ENCODE measurements at regions not wholly inside any gene's neighbourhood (a gene's known extent, or its start where the extent isn't known, plus 50 kb on each side); places are given as distances from the start of the nearest gene placed in this dataset.

DNA sequence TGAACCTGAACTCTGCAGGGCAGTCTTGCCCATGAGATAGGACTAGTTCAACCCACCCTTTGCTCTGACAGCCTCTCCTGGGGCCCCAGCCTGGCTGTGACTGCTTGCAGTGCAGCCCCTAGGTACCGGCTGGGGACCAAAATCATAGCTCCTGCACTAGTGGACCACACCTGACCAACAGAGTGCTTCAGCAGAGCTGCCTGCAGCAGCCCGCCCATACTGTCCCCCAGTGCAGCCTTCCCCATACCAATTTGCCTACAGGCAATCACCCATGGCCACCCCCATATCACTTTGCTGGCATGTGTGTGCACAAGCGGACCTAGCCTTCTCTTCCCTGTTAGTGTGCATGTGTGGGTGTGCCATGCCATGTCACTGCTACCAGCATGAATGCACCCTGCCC lies 347.6 kb upstream of the MPDZ start:
- no peak for DNase-seq

DNA sequence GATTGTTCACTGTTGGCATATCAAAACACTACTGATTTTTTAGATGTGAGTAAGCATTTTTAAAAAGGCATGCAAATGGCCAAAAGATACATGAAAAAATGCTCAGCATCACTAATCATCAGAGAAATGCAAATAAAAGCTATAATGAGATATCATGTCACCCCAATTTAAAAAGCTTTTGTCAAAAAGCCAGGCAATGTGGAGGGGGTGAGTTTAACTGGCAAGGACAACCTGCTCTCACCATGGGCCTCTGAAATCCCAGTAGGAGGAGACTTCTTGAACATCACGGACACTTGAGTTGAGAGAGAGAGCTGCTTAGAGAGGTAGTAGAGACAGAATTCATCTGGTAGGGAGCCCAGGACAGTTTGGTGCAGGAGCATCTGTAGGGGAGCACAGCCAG lies 347.1 kb upstream of the MPDZ start:
- no peak for DNase-seq

DNA sequence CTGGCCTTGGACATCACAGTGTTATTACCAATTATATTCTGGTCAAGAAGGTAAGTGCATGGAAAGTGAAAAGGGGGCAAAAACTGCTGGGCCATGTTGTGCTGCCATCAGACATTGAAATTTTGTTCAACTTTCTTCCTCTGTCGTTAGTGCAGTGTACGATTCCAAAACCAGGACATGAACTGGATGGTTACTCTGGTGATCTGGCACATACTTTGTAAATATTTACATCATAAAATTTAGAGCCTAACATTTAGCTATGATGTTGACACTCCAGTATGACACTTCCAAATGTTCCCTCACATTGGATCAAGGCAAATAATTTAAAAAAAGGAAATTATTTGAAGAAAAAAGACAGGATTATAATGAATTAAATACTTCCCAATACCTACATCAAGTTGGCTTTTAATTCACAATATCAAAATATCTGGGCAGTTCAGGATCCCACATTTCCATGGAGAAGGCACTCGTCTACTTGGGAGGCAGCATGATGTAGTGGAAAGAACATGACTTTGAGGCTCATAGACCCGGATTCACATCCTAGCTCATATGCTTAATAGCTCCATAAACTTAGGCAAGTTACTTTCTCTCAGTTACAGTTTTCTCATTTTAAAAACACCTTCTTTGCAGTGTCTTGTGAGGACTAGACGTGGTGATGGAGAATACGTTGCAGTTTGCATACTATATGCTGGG lies 342.5 kb upstream of the MPDZ start:
- no peak for DNase-seq

DNA sequence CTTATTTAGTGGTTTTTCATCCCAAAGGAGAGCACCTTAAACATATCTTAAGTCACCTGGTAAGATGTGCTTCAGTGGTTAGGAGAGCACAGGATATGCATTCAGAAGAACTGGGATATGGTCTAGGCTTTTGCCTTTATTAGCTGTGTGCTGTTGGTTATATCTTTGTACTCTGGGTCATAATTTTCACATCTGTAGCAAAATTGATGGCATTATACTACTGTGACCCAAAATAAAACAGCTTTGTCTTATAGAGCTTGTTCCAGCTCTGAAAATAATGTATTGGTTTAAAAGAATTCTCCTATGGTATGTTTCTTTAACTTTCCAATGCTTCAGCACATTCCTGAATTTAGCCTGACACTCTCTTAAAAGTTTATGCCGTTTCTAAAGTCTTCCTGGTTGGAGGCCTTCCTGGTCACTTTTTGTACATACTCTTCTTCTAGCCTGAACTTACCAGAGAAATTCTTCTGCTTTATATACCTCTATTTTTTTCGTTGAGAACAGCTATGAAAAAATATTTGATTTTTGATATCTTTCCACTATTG lies 337.1 kb upstream of the MPDZ start:
- no peak for DNase-seq

DNA sequence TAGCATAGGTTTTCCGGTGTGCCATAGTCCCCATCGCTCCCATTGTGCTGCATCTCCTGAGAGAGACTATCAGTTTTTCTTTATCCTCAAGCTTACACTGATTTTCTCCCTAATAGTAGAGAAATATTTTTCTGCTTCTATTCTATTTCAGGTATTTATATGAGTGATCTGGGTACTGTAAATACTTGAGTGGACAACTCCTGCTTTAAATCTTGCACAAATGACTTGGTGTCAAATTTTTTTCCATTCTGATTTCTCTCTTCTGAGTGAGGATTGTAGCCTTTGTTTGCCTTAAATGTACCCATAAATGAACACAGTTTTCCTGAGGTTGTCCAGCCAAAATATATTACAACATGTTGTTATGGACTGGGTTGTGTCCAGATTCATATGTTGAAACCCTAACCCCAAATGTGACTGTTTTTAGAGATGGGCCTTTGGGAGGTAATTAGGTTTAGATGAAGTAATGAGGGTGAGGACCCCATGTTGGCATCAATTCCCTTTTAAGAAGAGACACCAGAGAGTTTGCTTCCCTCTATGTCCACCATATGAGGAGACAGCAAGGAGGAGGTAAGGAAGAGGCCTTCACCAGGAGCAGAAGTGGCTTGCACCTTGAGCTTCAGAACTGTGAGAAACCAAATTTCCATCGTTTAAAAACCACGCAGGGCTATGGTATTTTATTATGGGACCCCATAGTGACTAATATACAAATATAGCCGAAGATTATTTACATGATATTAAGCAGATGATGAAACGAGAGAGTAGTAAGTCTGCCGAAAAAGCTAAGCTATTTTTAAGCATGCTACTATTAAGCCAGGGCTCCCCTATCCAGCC lies 336.4 kb upstream of the MPDZ start:
- no peak for DNase-seq

DNA sequence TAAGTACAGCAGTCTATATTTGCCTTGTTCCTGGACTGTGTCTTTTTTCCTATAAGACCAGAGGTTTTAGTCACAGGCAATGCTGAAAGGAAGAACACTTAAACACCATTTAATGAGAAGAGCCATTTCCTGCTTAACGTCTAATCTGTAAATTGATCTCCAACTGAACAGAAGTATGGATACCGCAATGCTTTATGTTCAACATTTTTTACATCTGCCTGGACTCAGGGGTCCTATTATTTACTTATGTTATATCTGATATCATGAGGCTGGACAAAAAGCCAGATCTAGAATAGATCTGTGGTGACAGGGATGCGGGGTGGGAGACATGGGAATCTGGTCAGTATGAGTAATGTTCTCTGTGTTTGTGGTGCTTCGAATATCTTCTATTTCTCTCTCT lies 334.6 kb upstream of the MPDZ start:
- no peak for DNase-seq

DNA sequence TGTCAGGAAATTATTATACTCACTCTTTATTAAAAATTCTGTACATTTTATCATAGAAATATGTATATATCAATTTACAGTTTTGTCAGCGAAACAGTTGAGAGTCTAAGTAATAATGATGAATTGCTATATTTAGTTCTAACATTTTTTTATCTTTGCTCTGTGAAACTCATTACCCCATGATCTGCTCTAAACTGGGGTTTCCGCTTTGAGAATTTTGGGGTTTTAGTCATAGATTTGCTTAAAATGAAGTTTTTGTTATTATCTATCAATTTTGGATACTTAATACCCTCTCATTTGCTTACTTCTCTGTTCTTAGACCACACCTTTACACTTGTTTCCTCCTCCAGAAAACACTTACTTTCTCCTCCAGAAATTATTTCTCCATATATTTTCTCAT lies 333.8 kb upstream of the MPDZ start:
- DNase-seq = no peak

DNA sequence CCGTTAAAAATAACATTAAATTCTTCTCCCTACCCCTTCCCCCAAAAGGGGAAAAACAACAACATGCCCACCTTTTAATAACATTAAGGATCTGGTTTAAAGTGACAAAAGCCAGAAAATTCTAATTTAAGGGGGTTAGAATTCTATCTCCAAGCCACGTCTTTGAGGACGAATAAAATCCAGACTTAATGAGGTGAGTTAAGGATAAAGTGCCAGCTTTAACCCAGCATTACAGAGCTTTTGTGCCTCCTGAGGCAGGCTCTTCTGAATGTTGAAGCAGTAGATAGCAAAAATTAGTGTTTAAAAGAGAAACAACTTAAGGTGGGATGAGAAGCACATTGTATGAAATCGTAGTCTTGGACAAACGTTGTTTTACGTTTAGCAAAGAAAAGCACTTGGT lies 329.0 kb upstream of the MPDZ start:
- DNase-seq = no peak

DNA sequence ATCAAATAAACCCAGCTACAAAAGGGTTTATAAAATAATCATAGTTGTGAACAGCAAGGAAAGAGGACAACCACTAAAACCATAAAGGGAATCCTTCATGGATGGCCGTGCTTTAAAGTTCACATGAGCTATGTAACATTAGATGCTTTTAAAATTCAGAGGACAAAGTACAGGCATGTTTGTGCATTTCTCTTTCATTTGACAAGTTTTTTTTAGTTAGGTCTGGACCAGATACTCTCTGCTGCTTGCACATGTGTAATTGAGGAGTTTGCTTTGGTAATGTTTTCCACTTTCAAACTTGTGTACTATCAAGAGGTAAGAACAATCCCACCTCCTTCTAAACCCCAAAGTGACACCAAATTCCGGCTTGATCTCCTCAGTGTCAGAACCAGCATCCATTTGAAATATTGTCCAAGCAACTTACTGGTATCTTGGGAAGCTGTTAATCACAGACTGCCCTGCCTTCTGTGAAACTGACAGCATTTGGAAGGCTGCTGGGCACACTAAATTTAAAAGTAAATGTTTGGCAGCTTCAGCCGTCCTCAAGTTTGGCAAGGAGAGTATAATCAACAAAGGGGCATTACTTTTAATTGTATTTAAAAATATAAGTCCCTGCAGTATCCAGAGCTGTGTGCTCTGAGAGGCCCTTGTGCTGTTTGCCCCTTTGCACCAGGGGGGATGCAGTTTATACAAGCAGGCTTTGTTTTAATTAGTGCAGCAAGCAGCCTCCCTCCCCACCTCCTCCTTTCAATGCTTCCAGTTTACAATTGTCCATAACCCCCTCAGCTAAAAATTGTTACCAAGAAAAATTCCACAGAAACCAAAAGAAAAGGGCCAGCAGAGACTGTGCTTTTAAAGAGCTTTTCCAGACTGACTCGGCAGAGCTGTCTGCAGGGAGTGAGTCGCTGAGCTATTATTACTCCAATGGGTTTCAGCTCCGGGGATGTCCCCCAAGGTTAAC lies 328.3 kb upstream of the MPDZ start:
- no peak for DNase-seq

DNA sequence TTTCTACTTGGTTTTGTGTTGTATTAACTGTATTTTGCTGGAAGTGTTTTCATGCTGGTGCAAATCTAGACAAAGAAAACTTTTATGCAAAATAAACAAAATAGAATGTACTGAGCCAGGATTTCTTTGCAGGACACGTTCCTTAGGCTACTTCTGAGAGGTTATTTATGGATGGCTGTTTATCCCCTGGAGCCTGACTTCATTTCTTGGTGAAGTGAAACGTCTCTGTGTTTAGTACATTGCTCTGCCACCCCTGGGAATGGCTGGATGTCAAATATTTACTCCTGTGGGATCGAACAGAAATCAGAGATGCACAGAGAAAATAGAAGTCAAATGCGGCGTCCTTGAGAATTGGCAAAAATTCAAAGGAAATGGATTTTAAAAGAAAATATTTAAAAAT lies 327.1 kb upstream of the MPDZ start:
- no peak for DNase-seq

DNA sequence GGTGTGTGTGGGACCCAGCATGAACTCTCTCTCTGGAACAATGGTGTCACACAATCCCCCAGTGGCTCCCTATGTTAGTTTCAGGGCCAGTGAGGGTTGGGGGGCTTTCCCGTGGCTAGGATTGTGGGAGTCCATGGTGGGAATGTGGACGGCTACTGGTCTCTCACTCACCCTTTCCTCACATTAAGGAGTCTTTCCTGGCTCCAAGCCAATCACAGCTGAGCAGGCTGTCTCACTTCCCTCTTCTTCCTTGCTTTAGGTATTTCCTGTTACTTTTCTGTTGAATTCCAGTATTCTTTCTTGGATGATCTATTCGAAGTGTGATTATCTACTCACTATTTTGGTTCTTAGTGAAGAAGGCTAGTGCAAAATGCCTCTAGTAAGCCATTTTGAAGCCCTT lies 324.4 kb upstream of the MPDZ start:
- DNase-seq = no peak

DNA sequence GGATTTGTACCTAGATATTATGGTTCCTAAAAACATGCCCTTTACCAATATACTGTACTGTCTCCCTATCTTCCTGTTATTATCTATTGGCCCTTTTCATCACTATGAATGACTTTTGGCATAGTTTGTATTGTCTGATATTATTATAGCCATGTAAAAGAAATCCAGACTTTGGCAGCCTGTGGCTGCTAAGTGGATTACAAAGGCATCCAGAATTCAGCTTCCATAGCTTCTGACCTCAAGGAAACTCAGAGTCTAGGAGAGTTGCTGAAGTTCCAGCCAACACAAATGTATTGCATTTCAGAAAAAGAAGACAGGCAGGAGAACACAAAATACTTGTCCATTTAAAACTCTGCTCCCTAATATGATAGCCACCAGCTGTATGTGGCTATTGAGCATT lies 319.2 kb upstream of the MPDZ start:
- DNase-seq = no peak

DNA sequence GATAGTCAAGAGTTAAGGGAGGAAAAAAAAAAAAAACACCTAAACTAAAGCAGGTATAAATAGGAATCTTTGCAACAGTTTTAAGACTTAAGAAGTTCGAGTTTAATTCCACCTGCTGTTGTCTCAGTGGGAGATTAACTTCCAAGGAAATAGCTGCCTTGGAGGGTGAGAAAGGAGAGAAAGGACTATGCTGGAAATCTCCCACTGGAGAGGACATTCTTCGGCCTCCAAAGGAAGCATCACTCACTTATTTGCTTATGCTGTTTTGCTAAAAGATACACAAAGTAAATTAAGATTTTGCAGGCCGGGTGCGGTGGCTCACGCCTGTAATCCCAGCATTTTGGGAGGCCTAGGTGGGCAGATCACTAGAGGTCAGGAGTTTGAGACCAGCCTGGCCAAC lies 317.9 kb upstream of the MPDZ start:
- no peak for DNase-seq

DNA sequence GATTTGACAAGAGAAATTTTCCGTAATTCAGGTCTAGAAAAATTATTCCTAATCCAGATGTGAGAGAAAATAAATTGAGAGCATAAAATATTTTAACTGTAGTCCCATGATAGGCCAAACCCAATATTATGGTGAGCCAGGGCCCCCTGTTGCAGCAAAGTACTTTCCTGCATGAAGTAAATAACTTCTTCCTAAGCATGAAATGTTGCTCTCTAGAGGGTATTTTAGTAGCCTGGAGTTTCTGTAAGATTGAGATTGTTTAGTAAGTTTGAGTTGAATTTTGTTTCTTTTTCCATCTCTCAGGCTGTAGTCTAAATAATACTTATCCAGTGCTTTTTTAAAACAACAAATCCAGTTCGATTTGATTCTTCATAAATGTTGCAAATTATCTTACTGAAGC lies 317.5 kb upstream of the MPDZ start:
- DNase-seq = no peak

DNA sequence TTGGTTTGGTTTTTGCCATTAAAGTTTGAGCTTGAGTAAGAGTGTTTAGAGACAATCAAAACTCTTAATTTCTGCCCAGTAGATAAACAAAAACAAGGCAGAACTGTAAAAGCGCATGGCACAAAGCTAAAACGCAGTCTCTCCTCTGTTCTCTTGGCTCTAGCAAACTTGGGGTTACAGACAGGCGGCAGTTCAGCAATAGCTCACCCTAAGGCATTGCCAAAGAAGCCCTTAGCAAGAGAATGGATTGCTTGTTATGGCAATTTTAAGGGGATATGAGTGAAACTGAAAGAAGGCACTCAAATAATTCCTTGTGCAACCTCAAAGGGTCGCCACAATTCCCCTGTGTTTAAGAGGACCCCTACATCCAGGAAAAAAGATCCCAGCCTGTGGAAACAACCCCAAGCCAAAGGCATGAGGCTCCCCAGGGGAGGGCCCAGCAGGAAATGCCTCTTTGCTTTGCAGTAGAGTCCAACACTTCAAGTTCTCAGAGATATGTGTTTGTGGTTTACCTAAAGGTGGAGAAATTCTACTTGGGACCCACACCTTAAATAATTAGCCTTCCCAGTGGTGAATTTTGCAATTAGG lies 317.0 kb upstream of the MPDZ start:
- no peak for DNase-seq

DNA sequence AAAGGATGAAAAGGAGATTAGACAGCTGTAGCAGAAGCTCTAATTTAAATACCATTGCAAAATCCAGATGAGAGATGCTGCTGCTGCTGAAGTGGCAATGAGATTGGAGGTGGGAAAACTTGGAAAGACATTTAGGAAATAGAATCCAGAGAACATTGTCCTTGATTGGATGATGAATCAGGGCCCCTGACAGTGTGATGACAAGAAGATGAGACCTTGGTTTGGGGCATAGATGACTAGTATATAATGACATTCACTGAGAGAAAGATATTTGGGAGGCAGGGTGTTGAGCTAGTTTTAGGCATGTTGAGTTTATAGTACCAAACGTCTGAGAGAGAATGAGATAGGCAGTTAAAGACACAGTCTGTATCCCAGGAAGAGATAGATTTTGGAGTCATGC lies 311.5 kb upstream of the MPDZ start:
- no peak for DNase-seq

DNA sequence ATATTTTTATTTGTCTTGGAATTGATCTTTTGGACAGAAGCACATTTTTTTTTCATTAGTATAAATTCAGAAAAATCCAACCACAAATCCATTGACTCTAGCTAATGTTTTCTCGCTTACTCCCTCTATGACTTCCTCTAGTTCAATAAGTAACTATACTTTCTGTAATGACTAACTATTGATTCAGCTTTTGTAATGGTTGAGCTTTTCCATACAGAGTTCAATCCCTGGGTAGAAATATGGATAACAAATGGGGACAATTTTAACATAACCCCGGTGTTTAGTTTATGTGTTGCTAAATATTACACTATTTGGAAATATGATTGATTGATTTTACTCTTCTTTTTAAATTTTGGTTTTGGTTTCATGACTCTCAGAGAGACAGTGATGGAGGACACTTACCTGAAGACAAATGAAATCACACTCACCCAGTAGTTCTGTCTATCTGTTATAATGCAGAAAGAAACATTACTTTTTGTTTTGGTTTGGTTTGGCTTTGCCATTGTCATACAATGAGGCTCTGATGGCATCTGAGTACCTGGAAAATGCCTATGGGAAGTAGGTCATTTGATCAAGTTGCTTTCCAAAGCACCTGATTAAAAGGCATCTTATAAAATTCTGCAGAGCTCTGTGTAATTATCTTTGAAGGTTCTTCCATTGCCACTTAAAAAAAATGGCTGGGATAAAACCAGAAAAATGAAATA lies 309.7 kb upstream of the MPDZ start:
- no peak for DNase-seq

DNA sequence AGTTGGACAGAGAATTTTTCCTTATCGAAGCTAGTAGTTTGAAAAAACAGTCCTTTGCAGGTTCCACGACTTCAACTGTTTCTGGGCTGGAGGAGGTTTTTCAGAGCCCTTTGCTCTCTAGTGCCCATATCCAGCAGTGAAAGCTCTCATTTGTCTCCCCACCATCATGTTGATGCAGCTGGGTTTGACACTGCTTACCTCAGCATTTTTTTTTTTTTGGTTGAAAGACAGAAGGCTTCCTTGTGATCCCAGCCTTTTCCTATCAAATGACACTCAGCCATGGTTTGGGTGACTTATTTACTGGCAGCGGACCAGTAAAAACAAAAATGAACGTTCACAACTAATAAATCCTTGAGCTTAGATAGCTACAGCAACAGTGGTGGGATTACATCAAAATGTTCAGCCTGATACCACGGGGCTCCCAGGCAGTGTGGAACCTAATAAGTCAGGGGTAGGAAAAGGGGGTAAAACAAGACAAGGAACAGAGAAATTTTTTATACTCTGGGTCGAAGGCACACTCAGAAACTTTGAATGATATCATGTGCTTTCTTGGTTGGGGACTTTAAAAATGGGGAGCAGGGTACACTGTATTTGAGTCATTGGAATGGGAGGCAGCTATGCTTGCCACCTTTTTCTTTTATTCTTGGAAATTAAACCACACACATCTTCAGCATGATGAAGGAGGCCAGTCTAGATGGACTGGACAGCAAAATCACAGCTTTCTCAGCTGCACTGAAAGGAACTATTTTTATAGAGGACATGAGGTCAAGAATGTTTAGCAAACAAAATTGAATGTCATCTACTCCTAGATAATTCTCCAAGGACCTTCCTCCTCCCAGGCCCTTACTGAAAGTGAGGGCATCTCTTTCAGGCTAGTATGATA lies 308.9 kb upstream of the MPDZ start:
- DNase-seq = no peak

DNA sequence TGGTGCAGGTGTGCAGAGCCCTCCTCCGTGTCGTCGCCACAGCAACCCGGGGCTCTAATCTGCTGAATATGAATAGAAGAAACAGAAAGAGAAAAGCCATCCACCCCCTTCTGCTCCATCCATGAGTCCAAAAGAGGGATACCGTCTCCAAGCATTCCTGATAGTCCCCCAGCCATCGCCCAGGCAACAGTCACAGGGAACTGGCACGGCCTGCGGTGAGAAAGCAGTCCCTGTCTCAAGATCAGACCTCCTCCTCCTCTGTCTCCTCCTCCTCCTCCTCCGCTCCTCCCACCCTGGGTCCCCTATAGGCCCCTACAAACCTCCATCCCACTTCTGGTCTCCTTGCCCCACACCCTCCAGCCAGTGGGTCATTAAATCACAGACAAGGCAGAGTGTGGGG lies 308.1 kb upstream of the MPDZ start:
- DNase-seq = no peak

DNA sequence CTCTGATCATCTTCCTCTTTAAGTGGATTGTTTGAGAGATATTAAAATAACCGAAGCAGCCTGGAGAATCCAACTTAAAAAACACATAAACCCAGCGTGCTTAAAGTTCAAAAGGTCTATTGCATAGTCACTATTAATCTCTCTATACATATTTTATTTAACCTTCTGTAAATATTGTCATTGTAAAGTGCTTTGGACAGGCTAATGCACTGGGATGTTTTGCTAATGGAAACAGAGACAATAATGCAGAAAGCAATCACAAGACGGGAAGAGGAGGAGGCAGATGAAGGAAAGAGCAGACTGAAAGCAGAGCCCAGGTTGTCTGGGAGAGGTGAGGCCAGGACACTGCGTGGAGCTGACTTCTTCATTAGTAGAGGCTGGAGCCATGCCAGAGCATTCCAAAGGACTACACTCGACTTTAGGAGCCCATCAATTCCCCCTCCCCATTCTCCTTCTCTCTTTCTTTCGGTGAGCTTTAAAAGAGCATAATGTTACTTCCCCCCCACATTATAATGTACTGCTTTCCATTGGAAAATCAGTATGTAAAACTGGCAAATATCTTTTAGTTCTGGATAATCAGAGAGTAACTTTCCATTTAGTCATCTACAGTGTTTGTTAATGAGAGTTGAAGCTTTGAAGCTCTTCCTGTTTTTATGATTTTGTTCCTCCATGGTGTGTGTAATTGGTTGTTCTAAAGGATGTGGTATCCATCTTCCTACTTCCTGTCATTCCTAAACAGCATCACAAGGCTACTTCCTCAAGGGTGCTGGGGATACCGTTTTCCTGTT lies 307.3 kb upstream of the MPDZ start:
- no peak for DNase-seq

Measured in NCI-H524 treated with DMSO at 0.1 percent for 48 hours (cell line).